Heart right ventricle (tissue), 16 donors: ENCODE measurements at regions not wholly inside any gene's neighbourhood (a gene's known extent, or its start where the extent isn't known, plus 50 kb on each side); places are given as distances from the start of the nearest gene placed in this dataset.

Source experiments
- ATAC-seq, 8 donors: fragments of 200-7000 bp; cut with Tn5 transposase; one replicate each; pipeline ENCODE4 v1.9.1; 2020; ENCODE audit warnings: mild to moderate bottlenecking in 8 of 8, moderate library complexity in 8 of 8, moderate number of reproducible peaks in 1 of 8
- DNase-seq, 2 donors: peaks; one replicate each; pipeline ENCODE4 v3.0.0-alpha.2; 2020
- H3K27ac ChIP-seq, 10 donors: fragments of 200-600 bp; sonication (generic) in 2 of 10; one replicate each; pipeline versions ENCODE4 v1.5.0 to v1.8.0; 2020 to 2022; ENCODE audit warnings: mild to moderate bottlenecking in 3 of 10
- H3K27me3 ChIP-seq, 7 donors: fragments of 200-600 bp; one replicate each; pipeline ENCODE4 v1.8.0; 2021 to 2022; ENCODE audit warnings: mild to moderate bottlenecking in 2 of 7
- H3K36me3 ChIP-seq, 9 donors: fragments of 200-600 bp; sonication (generic) in 1 of 9; one replicate each; pipeline versions ENCODE4 v1.5.0 to v1.8.0; 2020 to 2022; ENCODE audit warnings: mild to moderate bottlenecking in 2 of 9
- H3K4me1 ChIP-seq, 9 donors: fragments of 200-600 bp; sonication (generic) in 1 of 9; one replicate each; pipeline versions ENCODE4 v1.5.0 to v1.8.0; 2020 to 2022; ENCODE audit warnings: mild to moderate bottlenecking in 4 of 9
- H3K4me3 ChIP-seq, 10 donors: fragments of 200-600 bp; sonication (generic) in 2 of 10; one replicate each; pipeline versions ENCODE4 v1.5.0 to v1.8.0; 2020 to 2022; ENCODE audit warnings: mild to moderate bottlenecking in 7 of 10, moderate library complexity in 2 of 10
- H3K9me3 ChIP-seq, 11 donors: fragments of 200-600 bp in 10 of 11; sonication (generic) in 2 of 11; one replicate each; pipeline versions ENCODE4 v1.5.0 to v1.8.0; 2013 to 2022; ENCODE audit warnings: mild to moderate bottlenecking in 2 of 11, control low read depth in 1 of 11, moderate library complexity in 1 of 11
- WGBS, 2 donors: extraction: QIAGEN DNeasy Blood & Tissue Kit; methylation state at CpG; one replicate each; pipeline ENCODE4 v1.1.7; 2013; ENCODE audit warnings: inconsistent platforms in 1 of 2; 5-methylcytosine and 5-hydroxymethylcytosine counted together
- intact Hi-C, 10 donors: fragments of 100-400 bp; cut with DNase I; formaldehyde crosslinking; loops; one replicate each; pipeline versions ENCODE4 v1.11.1 to v1.14.2; 2022
- TF ChIP-seq, protein P1 (sequence below), 9 donors: fragments of 200-600 bp; sonication (generic) in 2 of 9; IDR thresholded peaks; one replicate each; pipeline versions ENCODE4 v1.5.0 to v1.8.0; 2021 to 2022; ENCODE audit warnings: antibody characterized with exemption in 9 of 9, mild to moderate bottlenecking in 5 of 9, moderate library complexity in 1 of 9
- donor health status: Arrhythmogenic right ventricular cardiomyopathy.
- donor health status: ischemic (EF 13 %, LVEDD 7.1; RV severe dilation, severe dysfunction).
- donor health status: healthy with polysubstance abuse.
- donor health status: DM: no; HTN: yes; CAD: no.
- donor health status: DM: no; HTN: no; CAD: no.
- donor health status: ischemic (EF 25% LVEDD 6.9; RV normal size, moderate dysfunction).
- donor health status: ischemic (EF 25% LVEDD 5.7; RV mildly dilated, moderate dysfunction).
- donor health status: healthy.
- donor health status: DM: yes; HTN: yes; CAD: no.
- donor health status: Ischemic cardiomyopathy.
- donor health status: ischemic (EF 35%, LVEDD 5.7; RV mildly dilated, moderate dysfunction).
- donor health status: nonischemic (EF 11% LVEDD 7.7; RV severe dilation, severe dysfunction).
- donor health status: DM: yes; HTN: yes; CAD: no.
- donor health status: PGD.
- donor health status: ischemic (EF 29% LVEDD 5.4; RV normal size, mild dysfunction).
- donor health status: nonischemic (EF 23%, LVEDD 6.1; RV moderate dilation, normal function).

DNA sequence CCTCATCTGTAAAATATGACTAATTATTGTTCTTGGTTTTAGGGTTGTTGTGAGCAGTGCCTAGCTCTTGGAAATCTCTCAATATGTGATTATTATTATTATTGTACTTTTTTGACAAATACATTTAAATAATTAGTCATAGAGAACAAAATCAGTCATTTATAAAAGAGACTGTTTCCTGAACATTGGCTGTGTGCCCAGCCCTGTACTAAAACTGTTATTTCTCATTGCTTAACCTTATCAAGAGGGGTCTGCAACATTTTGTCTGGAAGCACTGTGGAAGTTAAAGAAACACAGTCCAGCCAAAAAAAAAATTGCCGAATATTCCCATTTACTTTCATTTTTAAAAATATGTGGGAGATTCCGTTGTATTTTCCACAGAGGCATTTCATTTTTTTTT, 989.2 kb upstream of the SLIT2 start:
- Histone ChIP-seq H3K4me3 (peak overlapping the region in 5 of 10 donors; percentile 12 to 38 (median 32)), H3K36me3 (no peaks in the 10 kb centered on the region), H3K9me3 (peaks cover 0 to 8% (median 0%) of the 10 kb centered on the region in 11 donors), H3K27ac (no peak overlapping the region), H3K4me1 (no peaks in the 10 kb centered on the region), H3K27me3 (no peaks in the 10 kb centered on the region)
- DNase-seq (no peak), ATAC-seq (no peak)
- intact Hi-C loops = no loop called here
- TF ChIP-seq, protein P1, sequence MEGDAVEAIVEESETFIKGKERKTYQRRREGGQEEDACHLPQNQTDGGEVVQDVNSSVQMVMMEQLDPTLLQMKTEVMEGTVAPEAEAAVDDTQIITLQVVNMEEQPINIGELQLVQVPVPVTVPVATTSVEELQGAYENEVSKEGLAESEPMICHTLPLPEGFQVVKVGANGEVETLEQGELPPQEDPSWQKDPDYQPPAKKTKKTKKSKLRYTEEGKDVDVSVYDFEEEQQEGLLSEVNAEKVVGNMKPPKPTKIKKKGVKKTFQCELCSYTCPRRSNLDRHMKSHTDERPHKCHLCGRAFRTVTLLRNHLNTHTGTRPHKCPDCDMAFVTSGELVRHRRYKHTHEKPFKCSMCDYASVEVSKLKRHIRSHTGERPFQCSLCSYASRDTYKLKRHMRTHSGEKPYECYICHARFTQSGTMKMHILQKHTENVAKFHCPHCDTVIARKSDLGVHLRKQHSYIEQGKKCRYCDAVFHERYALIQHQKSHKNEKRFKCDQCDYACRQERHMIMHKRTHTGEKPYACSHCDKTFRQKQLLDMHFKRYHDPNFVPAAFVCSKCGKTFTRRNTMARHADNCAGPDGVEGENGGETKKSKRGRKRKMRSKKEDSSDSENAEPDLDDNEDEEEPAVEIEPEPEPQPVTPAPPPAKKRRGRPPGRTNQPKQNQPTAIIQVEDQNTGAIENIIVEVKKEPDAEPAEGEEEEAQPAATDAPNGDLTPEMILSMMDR (IDR thresholded peaks at IDR 0.05) = no peak
- WGBS, 2 donors = 57 to 65% methylated on average over 2 of the region's 2 CpGs

- no peak overlapping the region for H3K27ac ChIP-seq
- intact Hi-C loops = no loop called here
- H3K36me3 ChIP-seq = no peaks in the 10 kb centered on the region
- 28 to 65% methylated on average over 2 of the region's 2 CpGs for WGBS, 2 donors
- no peak for DNase-seq
- H3K4me1 ChIP-seq = no peaks in the 10 kb centered on the region
- H3K4me3 ChIP-seq = no peak overlapping the region
- TF ChIP-seq, protein P1 (IDR thresholded peaks at IDR 0.05) = no peak
- no peak for ATAC-seq
- peaks cover 0 to 17% (median 0%) of the 10 kb centered on the region in 11 donors for H3K9me3 ChIP-seq
- H3K27me3 ChIP-seq = no peaks in the 10 kb centered on the region
Measured at GRCh38 chr4:19260346-19260745, 991.4 kb upstream of the SLIT2 start.

DNA sequence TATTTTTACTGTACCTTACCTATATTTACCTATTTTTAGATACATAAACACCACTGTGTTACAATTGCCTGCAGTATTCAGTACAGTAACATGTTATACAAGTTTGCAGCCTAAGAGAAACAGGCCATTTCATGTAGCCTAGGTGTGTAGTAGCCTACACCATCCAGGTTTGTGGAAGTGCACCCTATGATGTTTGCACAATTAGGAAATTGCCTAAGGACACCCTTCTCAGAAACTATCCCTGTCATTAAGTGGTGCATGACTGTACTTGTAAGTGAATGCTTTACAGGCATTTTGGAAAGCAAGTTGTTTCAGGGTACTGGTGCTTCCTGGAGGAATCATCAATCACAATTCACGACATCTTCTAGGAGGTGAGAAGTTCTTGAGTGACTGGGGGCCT, 991.8 kb upstream of the SLIT2 start:
- intact Hi-C loops = no loop called here
- H3K27ac ChIP-seq = no peak overlapping the region
- 2 to 29% methylated on average over 1 of the region's 1 CpG for WGBS, 2 donors

GRCh38 chr4:19256823-19257222, 994.9 kb upstream of the SLIT2 start:
- H3K27me3 ChIP-seq = no peaks in the 10 kb centered on the region
- DNase-seq = no peak
- H3K27ac ChIP-seq = no peak overlapping the region
- H3K36me3 ChIP-seq = no peaks in the 10 kb centered on the region
- no peak for ATAC-seq
- peaks cover 0 to 19% (median 0%) of the 10 kb centered on the region in 11 donors for H3K9me3 ChIP-seq
- intact Hi-C loops = no loop called here
- H3K4me1 ChIP-seq = no peaks in the 10 kb centered on the region
- TF ChIP-seq, protein P1 (IDR thresholded peaks at IDR 0.05) = no peak
- no peak overlapping the region for H3K4me3 ChIP-seq

More for the DNA sequence above, 991.8 kb upstream of the SLIT2 start:
- H3K4me3 ChIP-seq = no peak overlapping the region
- H3K36me3 ChIP-seq = no peaks in the 10 kb centered on the region
- H3K9me3 ChIP-seq = peaks cover 0 to 19% (median 0%) of the 10 kb centered on the region in 11 donors
- no peaks in the 10 kb centered on the region for H3K4me1 ChIP-seq
- TF ChIP-seq, protein P1 (IDR thresholded peaks at IDR 0.05) = no peak
- ATAC-seq (no peak), DNase-seq (no peak)
- no peaks in the 10 kb centered on the region for H3K27me3 ChIP-seq

- DNase-seq (no peak), ATAC-seq (no peak)
- intact Hi-C loops = no loop called here
- Histone ChIP-seq H3K4me3 (no peak overlapping the region), H3K27ac (no peak overlapping the region), H3K4me1 (no peaks in the 10 kb centered on the region), H3K36me3 (no peaks in the 10 kb centered on the region), H3K9me3 (peaks cover 0 to 19% (median 0%) of the 10 kb centered on the region in 11 donors), H3K27me3 (no peaks in the 10 kb centered on the region)
- TF ChIP-seq, protein P1 (IDR thresholded peaks at IDR 0.05) = no peak
Measured at GRCh38 chr4:19254486-19254885, 997.2 kb upstream of the SLIT2 start.
